Mesendoderm (in vitro differentiated cells): ENCODE measurements at regions not wholly inside any gene's neighbourhood (a gene's known extent, or its start where the extent isn't known, plus 50 kb on each side); places are given as distances from the start of the nearest gene placed in this dataset.

ENCODE experiments used
- DNase-seq: peaks from one replicate; pipeline ENCODE4 v3.0.0; 2013
- H2AK5ac ChIP-seq: 2 replicates; pipeline ENCODE4 v1.6.1; 2013; ENCODE audit warnings: low read length, inconsistent platforms
- H2BK120ac ChIP-seq: 2 replicates; pipeline ENCODE4 v1.6.1; 2013; ENCODE audit warnings: low read depth, mild to moderate bottlenecking, low read length, moderate library complexity, mixed read lengths
- H2BK15ac ChIP-seq: replicated peaks from 2 replicates; pipeline ENCODE4 v1.6.1; 2013; ENCODE audit warnings: low read depth, mild to moderate bottlenecking, moderate library complexity
- H2BK5ac ChIP-seq: 2 replicates; pipeline ENCODE4 v1.6.1; 2013; ENCODE audit warnings: low read length, inconsistent platforms
- H3K18ac ChIP-seq: 2 replicates; pipeline ENCODE4 v1.6.1; 2013; ENCODE audit warnings: mild to moderate bottlenecking, low read length, mixed read lengths
- H3K23ac ChIP-seq: one replicate; pipeline ENCODE4 v1.6.1; 2013; ENCODE audit warnings: low read length
- H3K27ac ChIP-seq: 2 replicates; pipeline ENCODE4 v1.5.1; 2013; ENCODE audit warnings: low read depth, mild to moderate bottlenecking, inconsistent platforms, low read length, moderate library complexity
- H3K27me3 ChIP-seq: 2 replicates; pipeline ENCODE4 v1.6.1; 2013; ENCODE audit warnings: low read length, control low read depth, mild to moderate bottlenecking, inconsistent platforms; ENCODE audit not compliant: insufficient read depth, poor library complexity
- H3K36me3 ChIP-seq: 2 replicates; pipeline ENCODE4 v1.6.1; 2013; ENCODE audit warnings: low read length, inconsistent platforms; ENCODE audit not compliant: control insufficient read depth, insufficient read depth
- H3K4ac ChIP-seq: one replicate; pipeline ENCODE4 v1.6.1; 2013; ENCODE audit warnings: low read depth, mild to moderate bottlenecking, low read length, moderate library complexity
- H3K4me1 ChIP-seq: 2 replicates; pipeline ENCODE4 v1.6.1; 2013; ENCODE audit warnings: low read depth, low read length, inconsistent platforms; ENCODE audit not compliant: control insufficient read depth
- H3K4me2 ChIP-seq: 2 replicates; pipeline ENCODE4 v1.6.1; 2013; ENCODE audit warnings: low read length
- H3K4me3 ChIP-seq: 2 replicates; pipeline ENCODE4 v1.5.1; 2013; ENCODE audit warnings: mild to moderate bottlenecking, low read length
- H3K56ac ChIP-seq: one replicate; pipeline ENCODE4 v1.6.1; 2013; ENCODE audit warnings: low read length
- H3K79me1 ChIP-seq: 2 replicates; pipeline ENCODE4 v1.6.1; 2013; ENCODE audit warnings: low read length, inconsistent platforms
- H3K79me2 ChIP-seq: 2 replicates; pipeline ENCODE4 v1.6.1; 2013; ENCODE audit warnings: mild to moderate bottlenecking, low read length; ENCODE audit not compliant: control insufficient read depth, insufficient read depth
- H3K9ac ChIP-seq: 2 replicates; pipeline ENCODE4 v1.6.1; 2013; ENCODE audit warnings: low read length, inconsistent platforms
- H4K5ac ChIP-seq: one replicate; pipeline ENCODE4 v1.6.1; 2013; ENCODE audit warnings: low read length
- H4K8ac ChIP-seq: one replicate; pipeline ENCODE4 v1.6.1; 2013; ENCODE audit warnings: low read depth, mild to moderate bottlenecking, control low read depth, low read length, moderate library complexity
- WGBS: extraction: QIAGEN DNeasy Blood & Tissue Kit; methylation state at CpG from one replicate; pipeline ENCODE4 v1.1.7; 2013; ENCODE audit warnings: low lambda C conversion rate, missing lambda C conversion rate; ENCODE audit not compliant: insufficient coverage; ENCODE audit errors: extremely low coverage; 5-methylcytosine and 5-hydroxymethylcytosine counted together

DNA sequence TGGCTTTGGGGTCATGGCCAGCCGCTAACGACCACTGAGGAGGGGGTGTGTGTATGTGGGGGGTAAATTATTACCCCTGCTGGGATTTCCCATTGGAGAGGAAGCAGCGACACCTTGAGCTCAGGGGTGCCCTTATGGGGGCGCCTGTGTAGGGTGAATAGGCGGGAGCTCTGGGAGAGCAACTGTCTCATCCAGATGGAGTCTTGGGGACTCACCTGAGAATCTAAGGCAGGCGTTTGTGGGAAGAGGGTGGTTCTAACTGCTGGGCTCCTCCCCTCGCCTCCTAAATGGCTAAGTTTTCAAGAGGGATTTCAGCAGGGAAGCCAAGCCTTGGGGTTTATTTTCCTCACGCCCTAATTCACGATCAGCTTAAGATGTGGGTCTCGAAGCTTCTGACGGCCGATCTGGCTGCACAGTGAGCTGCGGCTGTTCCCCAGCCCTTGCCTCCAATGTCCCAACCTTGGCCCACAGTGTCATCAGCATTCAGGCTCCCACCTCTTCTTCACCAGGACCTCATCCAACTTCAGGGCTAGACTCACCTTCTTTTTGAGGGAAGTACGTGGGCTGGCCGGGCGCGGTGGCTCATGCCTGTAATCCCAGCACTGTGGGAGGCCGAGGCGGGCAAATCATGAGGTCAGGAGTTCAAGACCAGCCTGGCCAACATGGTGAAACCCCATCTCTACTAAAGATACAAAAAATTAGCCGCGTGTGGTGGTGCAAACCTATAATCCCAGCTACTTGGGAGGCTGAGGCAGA is 136.9 kb upstream of the EEF2KMT start:
- no peak overlapping the region for H2BK120ac ChIP-seq
- no peaks in the 10 kb centered on the region for H3K79me2 ChIP-seq
- no peaks in the 10 kb centered on the region for H3K79me1 ChIP-seq
- H4K5ac ChIP-seq: no peak overlapping the region
- H3K27ac ChIP-seq: no peak overlapping the region
- no peak overlapping the region for H3K23ac ChIP-seq
- H3K9ac ChIP-seq: no peak overlapping the region
- H3K4ac ChIP-seq: no peak overlapping the region
- H3K18ac ChIP-seq: no peak overlapping the region
- H4K8ac ChIP-seq: no peak overlapping the region
- H3K56ac ChIP-seq: no peak overlapping the region
- H3K4me3 ChIP-seq: no peak overlapping the region
- H2BK15ac ChIP-seq: no peak overlapping the region
- H3K4me2 ChIP-seq: no peak overlapping the region
- no peaks in the 10 kb centered on the region for H3K27me3 ChIP-seq
- no peaks in the 10 kb centered on the region for H3K4me1 ChIP-seq
- WGBS: no CpG with 5 or more reads among the region's 21 CpGs
- H2AK5ac ChIP-seq: no peak overlapping the region
- H3K36me3 ChIP-seq: no peaks in the 10 kb centered on the region
- H2BK5ac ChIP-seq: no peak overlapping the region
- DNase-seq: no peak

DNA sequence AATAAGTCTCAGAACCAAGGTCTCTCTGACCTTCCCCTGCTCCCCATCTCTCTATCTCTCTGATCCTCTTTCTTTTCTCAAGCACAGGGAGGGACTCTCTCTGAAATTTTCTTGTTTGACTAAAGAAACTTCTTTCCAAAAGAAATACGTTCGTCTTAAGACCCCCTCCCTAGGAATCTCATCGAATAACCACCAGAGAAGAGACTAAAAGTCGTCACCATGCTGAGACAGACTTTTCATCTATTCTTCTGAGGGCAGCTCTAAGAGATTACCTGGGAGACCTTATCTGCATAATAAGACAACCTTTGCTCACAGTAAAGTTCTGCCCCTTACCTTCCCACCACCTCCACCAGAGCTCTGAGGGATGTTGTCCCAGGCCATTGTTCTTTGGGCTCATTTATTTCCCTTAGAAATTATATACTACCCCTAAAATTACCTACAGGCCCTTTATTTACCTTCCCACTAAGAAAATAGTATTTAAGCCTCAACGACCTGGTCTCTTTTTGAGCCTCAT is 133.7 kb upstream of the EEF2KMT start:
- DNase-seq: no peak

DNA sequence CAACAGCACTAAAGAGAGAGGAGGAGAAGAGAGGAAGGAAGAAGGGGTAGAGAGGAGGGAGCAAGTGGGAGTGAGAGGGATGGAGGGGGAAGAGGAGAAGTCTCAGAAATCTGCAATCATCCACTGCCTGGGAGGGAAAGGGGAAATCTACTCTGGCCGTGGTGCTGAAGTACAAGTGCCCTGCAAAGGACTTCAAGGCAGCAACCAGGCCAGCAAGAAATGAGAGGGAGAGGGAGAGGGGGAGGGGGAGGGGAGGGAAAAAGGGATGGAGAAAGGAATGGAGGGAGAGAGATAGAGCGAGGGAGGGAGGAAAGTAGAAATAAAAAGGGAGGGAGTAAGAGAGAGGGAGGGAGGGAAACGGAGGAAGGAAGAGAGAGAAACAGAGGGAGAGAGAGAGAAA is 130.8 kb upstream of the EEF2KMT start:
- H3K27ac ChIP-seq: no peak overlapping the region
- H2BK5ac ChIP-seq: no peak overlapping the region
- no peaks in the 10 kb centered on the region for H3K79me2 ChIP-seq
- H3K79me1 ChIP-seq: no peaks in the 10 kb centered on the region
- no peaks in the 10 kb centered on the region for H3K4me1 ChIP-seq
- no peak overlapping the region for H4K8ac ChIP-seq
- no peak overlapping the region for H3K18ac ChIP-seq
- WGBS: 86% methylated on average over 1 of the region's 3 CpGs
- H3K4ac ChIP-seq: no peak overlapping the region
- H3K36me3 ChIP-seq: no peaks in the 10 kb centered on the region
- no peaks in the 10 kb centered on the region for H3K27me3 ChIP-seq
- no peak overlapping the region for H2BK120ac ChIP-seq
- no peak overlapping the region for H2AK5ac ChIP-seq
- H4K5ac ChIP-seq: no peak overlapping the region
- H3K4me3 ChIP-seq: no peak overlapping the region
- peak; percentile 64 for DNase-seq
- H3K9ac ChIP-seq: no peak overlapping the region
- no peak overlapping the region for H3K23ac ChIP-seq
- no peak overlapping the region for H2BK15ac ChIP-seq
- no peak overlapping the region for H3K4me2 ChIP-seq
- H3K56ac ChIP-seq: no peak overlapping the region

More for the DNA sequence above, 133.7 kb upstream of the EEF2KMT start:
- H2BK5ac ChIP-seq: no peak overlapping the region
- H3K4me2 ChIP-seq: no peak overlapping the region
- no peak overlapping the region for H2AK5ac ChIP-seq
- WGBS: no CpG with 5 or more reads among the region's 5 CpGs
- H3K27me3 ChIP-seq: no peaks in the 10 kb centered on the region
- H3K56ac ChIP-seq: no peak overlapping the region
- H3K4me1 ChIP-seq: no peaks in the 10 kb centered on the region
- H3K27ac ChIP-seq: no peak overlapping the region
- no peak overlapping the region for H3K4me3 ChIP-seq
- H4K8ac ChIP-seq: no peak overlapping the region
- H2BK120ac ChIP-seq: no peak overlapping the region
- no peaks in the 10 kb centered on the region for H3K79me2 ChIP-seq
- no peaks in the 10 kb centered on the region for H3K79me1 ChIP-seq
- H3K18ac ChIP-seq: no peak overlapping the region
- H3K23ac ChIP-seq: no peak overlapping the region
- no peak overlapping the region for H4K5ac ChIP-seq
- H3K9ac ChIP-seq: no peak overlapping the region
- no peak overlapping the region for H2BK15ac ChIP-seq
- no peak overlapping the region for H3K4ac ChIP-seq
- no peaks in the 10 kb centered on the region for H3K36me3 ChIP-seq

DNA sequence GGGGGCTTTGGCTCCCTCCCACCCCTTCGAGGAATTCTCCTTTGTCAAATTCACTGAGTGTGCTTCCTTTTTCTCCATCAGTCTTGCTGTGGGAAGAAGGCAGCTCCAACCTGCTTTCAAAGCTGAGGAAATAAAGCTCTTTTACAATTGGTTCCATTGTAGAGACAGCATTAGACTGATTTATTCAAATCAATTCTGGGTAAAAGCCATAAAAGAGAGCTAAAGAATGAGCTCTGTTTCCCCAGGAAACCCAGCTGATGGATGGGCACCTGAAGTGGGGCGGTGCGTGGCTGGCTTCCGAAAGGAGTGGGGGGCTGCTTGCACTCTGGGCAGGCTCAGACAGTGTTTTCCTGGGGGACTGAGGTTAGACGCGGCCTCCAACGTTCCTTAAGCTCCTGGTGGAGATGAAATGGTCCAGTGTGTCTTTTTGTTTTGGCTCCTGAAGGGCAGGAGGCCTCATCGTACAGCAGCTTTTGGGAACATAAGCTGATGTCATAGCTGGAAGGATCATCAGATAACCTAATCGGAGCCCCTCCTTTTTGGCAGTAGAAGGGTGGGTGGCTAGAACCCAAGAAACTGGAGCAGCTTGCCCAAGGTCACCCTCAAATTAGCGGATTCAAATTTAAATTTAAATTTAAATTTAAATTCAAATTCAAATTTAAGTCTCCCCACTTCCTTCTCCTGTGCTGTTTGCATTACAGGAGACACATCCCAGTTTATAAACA is 128.5 kb upstream of the EEF2KMT start:
- no peak overlapping the region for H2BK120ac ChIP-seq
- H4K8ac ChIP-seq: no peak overlapping the region
- no peak overlapping the region for H3K56ac ChIP-seq
- no peak overlapping the region for H3K27ac ChIP-seq
- no peak for DNase-seq
- no peaks in the 10 kb centered on the region for H3K27me3 ChIP-seq
- no peak overlapping the region for H3K4me3 ChIP-seq
- no peak overlapping the region for H2AK5ac ChIP-seq
- H2BK5ac ChIP-seq: no peak overlapping the region
- no peak overlapping the region for H3K4ac ChIP-seq
- H4K5ac ChIP-seq: no peak overlapping the region
- no CpG with 5 or more reads among the region's 10 CpGs for WGBS
- no peaks in the 10 kb centered on the region for H3K4me1 ChIP-seq
- no peak overlapping the region for H3K9ac ChIP-seq
- H3K4me2 ChIP-seq: no peak overlapping the region
- no peak overlapping the region for H3K23ac ChIP-seq
- H3K36me3 ChIP-seq: no peaks in the 10 kb centered on the region
- H3K79me1 ChIP-seq: no peaks in the 10 kb centered on the region
- H3K79me2 ChIP-seq: no peaks in the 10 kb centered on the region
- no peak overlapping the region for H2BK15ac ChIP-seq
- no peak overlapping the region for H3K18ac ChIP-seq

DNA sequence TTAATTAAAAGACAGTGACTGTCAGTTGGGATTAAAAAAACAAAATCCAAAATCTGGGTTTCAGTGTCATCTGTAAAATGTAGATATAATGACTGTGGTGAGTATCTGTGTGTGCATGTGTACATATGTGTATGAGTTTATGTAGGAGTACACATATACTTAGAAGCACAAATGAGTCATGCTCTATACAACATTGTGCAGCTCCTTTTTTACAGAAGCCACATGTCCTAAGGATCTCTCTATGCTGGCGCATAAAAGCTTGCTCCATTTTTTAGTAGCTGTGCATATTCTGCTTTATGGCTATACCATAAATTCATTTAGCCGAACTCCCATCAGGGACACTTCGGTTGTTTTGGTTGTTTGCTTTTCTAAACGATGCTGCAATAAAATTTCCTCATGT is 125.2 kb upstream of the EEF2KMT start:
- no CpG with 5 or more reads among the region's 4 CpGs for WGBS
- no peak overlapping the region for H4K5ac ChIP-seq
- no peak overlapping the region for H2AK5ac ChIP-seq
- H3K4me3 ChIP-seq: no peak overlapping the region
- H3K79me2 ChIP-seq: no peaks in the 10 kb centered on the region
- H3K79me1 ChIP-seq: no peaks in the 10 kb centered on the region
- H3K36me3 ChIP-seq: no peaks in the 10 kb centered on the region
- H3K27me3 ChIP-seq: no peaks in the 10 kb centered on the region
- DNase-seq: no peak
- no peak overlapping the region for H3K27ac ChIP-seq
- no peak overlapping the region for H3K56ac ChIP-seq
- no peak overlapping the region for H3K4me2 ChIP-seq
- no peak overlapping the region for H4K8ac ChIP-seq
- H3K4me1 ChIP-seq: no peaks in the 10 kb centered on the region
- no peak overlapping the region for H3K18ac ChIP-seq
- no peak overlapping the region for H2BK15ac ChIP-seq
- no peak overlapping the region for H2BK120ac ChIP-seq
- no peak overlapping the region for H3K4ac ChIP-seq
- no peak overlapping the region for H3K23ac ChIP-seq
- H2BK5ac ChIP-seq: no peak overlapping the region
- H3K9ac ChIP-seq: no peak overlapping the region
